K562 (cell line): ENCODE measurements at regions not wholly inside any gene's neighbourhood (a gene's known extent, or its start where the extent isn't known, plus 50 kb on each side); places are given as distances from the start of the nearest gene placed in this dataset.

ENCODE experiments used
- ATAC-seq: fragments of 200-7000 bp; cut with Tn5 transposase; 3 replicates; pipeline ENCODE4 v1.9.1; 2020; ENCODE audit warnings: moderate library complexity
- BruUV-seq: library from RNA; stranded (reverse); fragments of 400-500 nt; replicated peaks from 2 replicates; lab custom pipeline; 2021; lab: Mats Ljungman, UMichigan
- CTCF ChIA-PET: fragments of 300-600 bp; formaldehyde crosslinking; extraction: SDS; loops from one replicate; lab custom pipeline; 2021; ENCODE audit warnings: low intra/inter-chr PET ratio; lab: Yijun Ruan, JAX
- POLR2A ChIA-PET: fragments of 300-600, 350-650 bp; sonication (Branson Sonifier 250); formaldehyde crosslinking; extraction: SDS; loops from one replicate; lab custom pipeline; 2021; ENCODE audit warnings: antibody characterized with exemption, inconsistent platforms; lab: Yijun Ruan, JAX
- DNase-seq, 4 experiments: peaks; one replicate each; pipeline versions ENCODE4 v3.0.0 to v3.0.0-alpha.2; 2011 to 2018; ENCODE audit warnings: low spot score in 3 of 4, mixed read lengths in 3 of 4; ENCODE audit errors: extremely low read depth in 1 of 4
- FAIRE-seq: peaks from 2 replicates; lab custom pipeline; 2011; peaks lifted over from hg19 to GRCh38; lab: Jason Lieb, UNC
- H2AFZ ChIP-seq: 2 replicates; pipeline ENCODE4 v1.6.0; 2011; ENCODE audit warnings: low read depth, low read length, control low read depth, inconsistent platforms
- H3K27ac ChIP-seq: fragments of 200-600 bp; 3 replicates; pipeline ENCODE4 v1.8.0; 2011; ENCODE audit warnings: low read depth, mild to moderate bottlenecking, control low read depth, inconsistent platforms, low read length, moderate library complexity, mixed read lengths; ENCODE audit errors: extremely low read depth
- H3K27me3 ChIP-seq, 2 experiments: fragments of 300-600 bp in 1 of 2; 2 replicates in 1 of 2; 3 replicates in 1 of 2; pipeline versions ENCODE4 v1.6.0 to v1.8.0; 2011; ENCODE audit warnings: inconsistent platforms in 2 of 2, low read length in 2 of 2, mild to moderate bottlenecking in 1 of 2, mixed read lengths in 1 of 2, moderate library complexity in 1 of 2; ENCODE audit not compliant: control insufficient read depth in 2 of 2, insufficient read depth in 2 of 2
- H3K36me3 ChIP-seq: fragments of 300-600 bp; 3 replicates; pipeline ENCODE4 v1.8.0; 2011; ENCODE audit warnings: mild to moderate bottlenecking, low read length, inconsistent platforms; ENCODE audit not compliant: control insufficient read depth, insufficient read depth
- H3K4me1 ChIP-seq, 2 experiments: fragments of 200-600 bp in 1 of 2; replicated peaks in 1 of 2; 2 replicates in 1 of 2; 3 replicates in 1 of 2; pipeline versions ENCODE4 v1.5.1 to v1.8.0; 2011; ENCODE audit warnings: inconsistent platforms in 2 of 2, low read length in 2 of 2, mild to moderate bottlenecking in 1 of 2, mixed read lengths in 1 of 2, moderate library complexity in 1 of 2; ENCODE audit not compliant: control insufficient read depth in 2 of 2, insufficient read depth in 2 of 2
- H3K4me2 ChIP-seq: 2 replicates; pipeline ENCODE4 v1.6.1; 2011; ENCODE audit warnings: low read length, control low read depth, inconsistent platforms, mixed read lengths; ENCODE audit not compliant: insufficient read depth
- H3K4me3 ChIP-seq: fragments of 200-600 bp; sonication (generic), shearing (Covaris generic); 2 replicates; pipeline ENCODE4 v1.5.1; 2016; ENCODE audit warnings: control low read depth, inconsistent platforms
- H3K79me2 ChIP-seq: fragments of 200-600 bp; 3 replicates; pipeline ENCODE4 v1.8.0; 2011; ENCODE audit warnings: low read length, inconsistent platforms; ENCODE audit not compliant: control insufficient read depth, insufficient read depth
- H3K9ac ChIP-seq, 2 experiments: 2 replicates each; pipeline versions ENCODE4 v1.6.0 to v1.6.1; 2011; ENCODE audit warnings: low read depth in 2 of 2, low read length in 2 of 2, control low read depth in 1 of 2, inconsistent platforms in 1 of 2, mild to moderate bottlenecking in 1 of 2, mixed read lengths in 1 of 2; ENCODE audit not compliant: insufficient read depth in 1 of 2
- H3K9me1 ChIP-seq: one replicate; pipeline ENCODE4 v1.6.0; 2011; ENCODE audit warnings: inconsistent platforms, mild to moderate bottlenecking, low read length, moderate library complexity; ENCODE audit not compliant: control insufficient read depth, insufficient read depth
- H3K9me3 ChIP-seq: replicated peaks from 2 replicates; pipeline ENCODE4 v1.5.1; 2011; ENCODE audit warnings: low read depth, low read length, inconsistent platforms; ENCODE audit not compliant: control insufficient read depth, insufficient read depth
- H4K20me1 ChIP-seq: replicated peaks from 2 replicates; pipeline ENCODE4 v1.6.1; 2011; ENCODE audit warnings: low read length, inconsistent platforms, mixed read lengths; ENCODE audit not compliant: control insufficient read depth, insufficient read depth
- FOXP1 ChIP-seq: sonication (generic); formaldehyde crosslinking; IDR thresholded peaks from 2 replicates; pipeline ENCODE4 v1.8.0; 2022; ENCODE audit warnings: mild to moderate bottlenecking, missing genetic modification reagents
- GABPA ChIP-seq: fragments of 200-800 bp; sonication (Bioruptor generic); conservative IDR thresholded peaks from 2 replicates; pipeline ENCODE4 v1.6.1; 2016; ENCODE audit warnings: low read depth, missing genetic modification characterization, missing compliant biosample characterization
- HDAC8 ChIP-seq: fragments of 450-650 bp; IDR thresholded peaks from 2 replicates; pipeline ENCODE4 v1.6.1; 2016; ENCODE audit warnings: mild to moderate bottlenecking, missing genetic modification characterization, moderate library complexity, missing compliant biosample characterization
- IRF9 ChIP-seq: fragments of 450-650 bp; IDR thresholded peaks from 2 replicates; pipeline ENCODE4 v1.6.1; 2016; ENCODE audit warnings: missing biosample characterization, missing genetic modification characterization
- NFIC ChIP-seq: fragments of 450-650 bp; IDR thresholded peaks from 2 replicates; pipeline ENCODE4 v1.6.1; 2017; ENCODE audit warnings: mild to moderate bottlenecking, inconsistent platforms
- RFX5 ChIP-seq: IDR thresholded peaks from 2 replicates; pipeline ENCODE4 v1.6.1; 2011; ENCODE audit warnings: low read depth, mild to moderate bottlenecking, improper control_type of control experiment, low read length
- SMAD1 ChIP-seq: fragments of 150-350 bp; IDR thresholded peaks from 2 replicates; pipeline ENCODE4 v1.6.1; 2014; ENCODE audit warnings: low read length, low read depth; ENCODE audit not compliant: partially characterized antibody
- TFAM ChIP-seq: fragments of 250-450 bp; sonication (Bioruptor Pico); conservative IDR thresholded peaks from 2 replicates; pipeline ENCODE4 v1.5.0; 2021; ENCODE audit warnings: mild to moderate bottlenecking, moderate library complexity
- USF1 ChIP-seq: sonication (generic); formaldehyde crosslinking; IDR thresholded peaks from 2 replicates; pipeline ENCODE4 v1.9.0; 2022; ENCODE audit warnings: mild to moderate bottlenecking, missing genetic modification reagents
- XRCC5 ChIP-seq: fragments of 200-400 bp; formaldehyde crosslinking; IDR thresholded peaks from 2 replicates; pipeline ENCODE4 v1.6.1; 2017; ENCODE audit warnings: low read depth, mild to moderate bottlenecking, low read length
- ZBTB12 ChIP-seq: fragments of 250-450 bp; sonication (Bioruptor Pico); IDR thresholded peaks from 2 replicates; pipeline ENCODE4 v1.4.0; 2020
- ZBTB17 ChIP-seq: fragments of 450-650 bp; formaldehyde crosslinking; IDR thresholded peaks from 2 replicates; pipeline ENCODE4 v1.4.0; 2020; ENCODE audit warnings: mild to moderate bottlenecking
- ZNF277 ChIP-seq: fragments of 250-450 bp; sonication (Bioruptor Pico); IDR thresholded peaks from 2 replicates; pipeline ENCODE4 v1.8.0; 2022; ENCODE audit warnings: inconsistent platforms, mild to moderate bottlenecking, moderate library complexity, borderline replicate concordance
- WGBS: fragments of 100-300 bp; shearing (Covaris generic); methylation state at CpG from one replicate; pipeline ENCODE4 v1.1.6; 2016; ENCODE audit warnings: low coverage, mixed read lengths; ENCODE audit not compliant: insufficient coverage; ENCODE audit errors: missing lambda C conversion rate; 5-methylcytosine and 5-hydroxymethylcytosine counted together
- in situ Hi-C: fragments of 300-500 bp; cut with MboI; formaldehyde crosslinking; loops from 4 replicates; pipeline ENCODE4 v1.15.0; 2018; ENCODE audit warnings: inconsistent platforms, mixed read lengths
- intact Hi-C: fragments of 100-400 bp; cut with micrococcal nuclease; formaldehyde crosslinking; loops from 2 replicates; pipeline ENCODE4 v1.14.2; 2022
- TF ChIP-seq, protein P1 (sequence below): fragments of 250-450 bp; sonication (Bioruptor Pico); IDR thresholded peaks from 2 replicates; pipeline ENCODE4 v1.8.0; 2022; ENCODE audit warnings: moderate library complexity, mild to moderate bottlenecking, inconsistent platforms
- TF ChIP-seq, protein P2 (sequence below): sonication (generic); formaldehyde crosslinking; IDR thresholded peaks from 2 replicates; pipeline ENCODE4 v1.8.0; 2022; ENCODE audit warnings: missing genetic modification reagents, mild to moderate bottlenecking, moderate library complexity, borderline replicate concordance

- POLR2A ChIA-PET: no interaction called here
- Histone ChIP-seq H3K36me3 (no peaks in the 10 kb centered on the region), H3K9me3 (no peaks in the 10 kb centered on the region), H3K9me1 (no peaks in the 10 kb centered on the region), H3K79me2 (no peaks in the 10 kb centered on the region), H3K4me2 (no peak overlapping the region), H4K20me1 (no peaks in the 10 kb centered on the region), H2AFZ (no peak overlapping the region), H3K9ac (no peak overlapping the region), H3K4me3 (no peak overlapping the region), H3K4me1 (no peaks in the 10 kb centered on the region), H3K27ac (no peak overlapping the region), H3K27me3 (no peaks in the 10 kb centered on the region)
- BruUV-seq: no TSS peak
- ATAC-seq: no peak
- DNase-seq: no peak
- intact Hi-C loops: no loop called here
- in situ Hi-C loops: no loop called here
- no peak for TF ChIP-seq SMAD1
- no peak for TF ChIP-seq GABPA (tag)
- no peak for TF ChIP-seq ZBTB12 (CRISPR knock-in tag)
- TF ChIP-seq FOXP1 (CRISPR knock-in tag): no peak
- TF ChIP-seq, protein P1, sequence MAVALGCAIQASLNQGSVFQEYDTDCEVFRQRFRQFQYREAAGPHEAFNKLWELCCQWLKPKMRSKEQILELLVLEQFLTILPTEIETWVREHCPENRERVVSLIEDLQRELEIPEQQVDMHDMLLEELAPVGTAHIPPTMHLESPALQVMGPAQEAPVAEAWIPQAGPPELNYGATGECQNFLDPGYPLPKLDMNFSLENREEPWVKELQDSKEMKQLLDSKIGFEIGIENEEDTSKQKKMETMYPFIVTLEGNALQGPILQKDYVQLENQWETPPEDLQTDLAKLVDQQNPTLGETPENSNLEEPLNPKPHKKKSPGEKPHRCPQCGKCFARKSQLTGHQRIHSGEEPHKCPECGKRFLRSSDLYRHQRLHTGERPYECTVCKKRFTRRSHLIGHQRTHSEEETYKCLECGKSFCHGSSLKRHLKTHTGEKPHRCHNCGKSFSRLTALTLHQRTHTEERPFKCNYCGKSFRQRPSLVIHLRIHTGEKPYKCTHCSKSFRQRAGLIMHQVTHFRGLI (CRISPR knock-in tag): no peak
- TF ChIP-seq HDAC8 (tag): no peak
- TF ChIP-seq TFAM: no peak
- TF ChIP-seq XRCC5: no peak
- no peak for TF ChIP-seq RFX5
- TF ChIP-seq, protein P2, sequence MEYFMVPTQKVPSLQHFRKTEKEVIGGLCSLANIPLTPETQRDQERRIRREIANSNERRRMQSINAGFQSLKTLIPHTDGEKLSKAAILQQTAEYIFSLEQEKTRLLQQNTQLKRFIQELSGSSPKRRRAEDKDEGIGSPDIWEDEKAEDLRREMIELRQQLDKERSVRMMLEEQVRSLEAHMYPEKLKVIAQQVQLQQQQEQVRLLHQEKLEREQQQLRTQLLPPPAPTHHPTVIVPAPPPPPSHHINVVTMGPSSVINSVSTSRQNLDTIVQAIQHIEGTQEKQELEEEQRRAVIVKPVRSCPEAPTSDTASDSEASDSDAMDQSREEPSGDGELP (CRISPR knock-in tag): no peak
- TF ChIP-seq ZNF277 (CRISPR knock-in tag): no peak
- no peak for TF ChIP-seq NFIC
- no peak for TF ChIP-seq USF1 (CRISPR knock-in tag)
- no peak for TF ChIP-seq ZBTB17 (CRISPR knock-in tag)
- TF ChIP-seq IRF9 (tag): no peak
- CTCF ChIA-PET: no interaction called here
- no peak for FAIRE-seq
- 0% methylated on average over 8 of the region's 8 CpGs for WGBS
Observed at GRCh38 chr2:123971564-123972318, 53.3 kb upstream of the CNTNAP5 start.
